IPS-15b (cell line): ENCODE measurements at regions not wholly inside any gene's neighbourhood (a gene's known extent, or its start where the extent isn't known, plus 50 kb on each side); places are given as distances from the start of the nearest gene placed in this dataset.
A peak's percentile ranks its signal among the peaks of the same experiment; 100 is the strongest.

Source experiments
- H3K27me3 ChIP-seq: one replicate; pipeline ENCODE4 v1.6.1; 2013; ENCODE audit warnings: low read length; ENCODE audit not compliant: control insufficient read depth, insufficient read depth
- H3K36me3 ChIP-seq: one replicate; pipeline ENCODE4 v1.6.1; 2013; ENCODE audit warnings: low read length; ENCODE audit not compliant: control insufficient read depth, insufficient read depth
- H3K4me1 ChIP-seq: one replicate; pipeline ENCODE4 v1.6.1; 2013; ENCODE audit warnings: mild to moderate bottlenecking, low read length; ENCODE audit not compliant: control insufficient read depth, insufficient read depth
- H3K4me3 ChIP-seq: one replicate; pipeline ENCODE4 v1.5.1; 2013; ENCODE audit warnings: low read depth, low read length
- H3K9ac ChIP-seq: one replicate; pipeline ENCODE4 v1.6.1; 2013; ENCODE audit warnings: low read depth, mild to moderate bottlenecking, low read length
- H3K9me3 ChIP-seq: one replicate; pipeline ENCODE4 v1.6.1; 2013; ENCODE audit warnings: mild to moderate bottlenecking, low read length; ENCODE audit not compliant: control insufficient read depth, insufficient read depth

DNA sequence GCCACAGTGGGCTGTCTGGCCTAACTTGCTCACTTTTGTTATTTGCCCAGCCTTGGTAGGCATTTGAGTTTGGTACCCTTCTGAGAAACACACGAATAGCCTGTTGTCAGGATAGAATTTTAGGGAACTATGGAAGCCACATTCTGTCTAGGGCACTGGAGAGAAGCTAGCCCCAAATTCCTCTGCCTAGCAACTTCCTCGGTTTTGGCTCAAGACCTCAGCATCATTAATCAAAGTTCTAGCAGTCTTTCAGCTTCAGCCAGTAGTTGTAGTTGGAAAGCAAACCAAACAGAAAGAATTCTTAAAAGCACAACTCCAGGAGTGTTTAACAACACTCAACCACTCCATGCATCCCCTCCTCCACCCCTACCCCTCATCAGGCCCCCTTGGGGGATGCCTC lies 572.1 kb upstream of the PSMD7 start:
- Histone ChIP-seq H3K27me3 (no peaks in the 10 kb centered on the region), H3K4me3 (no peak overlapping the region), H3K9ac (no peak overlapping the region), H3K4me1 (no peaks in the 10 kb centered on the region), H3K36me3 (no peaks in the 10 kb centered on the region), H3K9me3 (no peaks in the 10 kb centered on the region)

DNA sequence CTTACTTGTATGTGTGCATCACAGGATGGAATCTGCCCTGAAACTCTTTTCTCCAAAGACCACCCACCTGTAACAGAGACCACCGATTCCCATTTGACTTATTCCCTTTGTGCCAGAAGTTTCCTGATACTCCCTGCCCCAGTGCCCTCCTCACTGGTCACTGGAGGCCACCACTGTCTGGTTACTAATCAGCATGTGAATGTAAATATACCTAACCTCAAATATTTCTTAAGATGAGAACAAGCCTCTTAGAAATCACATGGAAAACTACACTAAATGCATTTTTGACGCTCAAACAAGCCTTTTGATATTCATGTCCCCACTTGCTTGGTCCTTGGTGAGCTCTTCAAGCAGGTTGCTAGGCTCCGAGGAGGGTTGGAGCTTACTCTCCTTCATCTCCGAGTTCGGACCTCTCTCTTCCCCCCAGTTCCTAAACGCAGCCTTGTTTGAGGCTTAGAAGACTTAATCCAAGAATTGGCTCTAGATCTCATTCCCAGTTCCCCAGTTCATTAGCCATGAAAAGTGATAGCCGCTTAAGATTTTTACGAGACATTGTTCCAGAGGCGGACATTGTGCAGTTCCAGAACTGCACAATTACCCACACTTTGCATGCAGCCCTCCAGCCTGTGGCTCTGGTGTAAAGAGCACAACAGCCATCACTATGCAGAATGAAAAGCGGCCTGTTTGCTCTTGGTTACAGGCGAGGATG lies 579.2 kb upstream of the PSMD7 start:
- Histone ChIP-seq H3K4me3 (no peak overlapping the region), H3K27me3 (no peaks in the 10 kb centered on the region), H3K9me3 (no peaks in the 10 kb centered on the region), H3K4me1 (peaks cover 5% of the 10 kb centered on the region), H3K9ac (no peak overlapping the region), H3K36me3 (no peaks in the 10 kb centered on the region)

DNA sequence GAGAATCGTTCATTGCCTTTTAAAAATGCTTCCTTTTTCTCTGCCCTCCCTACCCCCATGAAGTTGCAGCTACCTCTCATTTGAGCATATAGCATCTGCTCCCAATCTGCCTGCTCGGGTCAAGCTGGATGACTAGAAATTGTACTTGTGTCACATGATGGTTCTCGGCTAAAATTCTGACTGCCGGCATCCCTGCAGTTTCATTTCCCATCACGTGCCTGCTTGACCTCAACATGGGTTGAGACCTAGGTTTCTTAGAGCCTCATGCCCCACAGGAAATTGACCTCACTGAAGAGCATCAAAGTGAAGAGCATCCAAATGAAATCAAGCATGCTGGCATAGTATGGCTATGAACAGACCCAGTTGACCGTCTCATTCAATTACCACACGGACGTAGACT lies 581.6 kb upstream of the PSMD7 start:
- Histone ChIP-seq H3K36me3 (no peaks in the 10 kb centered on the region), H3K9ac (no peak overlapping the region), H3K27me3 (no peaks in the 10 kb centered on the region), H3K4me3 (no peak overlapping the region), H3K4me1 (peaks cover 7% of the 10 kb centered on the region), H3K9me3 (no peaks in the 10 kb centered on the region)

DNA sequence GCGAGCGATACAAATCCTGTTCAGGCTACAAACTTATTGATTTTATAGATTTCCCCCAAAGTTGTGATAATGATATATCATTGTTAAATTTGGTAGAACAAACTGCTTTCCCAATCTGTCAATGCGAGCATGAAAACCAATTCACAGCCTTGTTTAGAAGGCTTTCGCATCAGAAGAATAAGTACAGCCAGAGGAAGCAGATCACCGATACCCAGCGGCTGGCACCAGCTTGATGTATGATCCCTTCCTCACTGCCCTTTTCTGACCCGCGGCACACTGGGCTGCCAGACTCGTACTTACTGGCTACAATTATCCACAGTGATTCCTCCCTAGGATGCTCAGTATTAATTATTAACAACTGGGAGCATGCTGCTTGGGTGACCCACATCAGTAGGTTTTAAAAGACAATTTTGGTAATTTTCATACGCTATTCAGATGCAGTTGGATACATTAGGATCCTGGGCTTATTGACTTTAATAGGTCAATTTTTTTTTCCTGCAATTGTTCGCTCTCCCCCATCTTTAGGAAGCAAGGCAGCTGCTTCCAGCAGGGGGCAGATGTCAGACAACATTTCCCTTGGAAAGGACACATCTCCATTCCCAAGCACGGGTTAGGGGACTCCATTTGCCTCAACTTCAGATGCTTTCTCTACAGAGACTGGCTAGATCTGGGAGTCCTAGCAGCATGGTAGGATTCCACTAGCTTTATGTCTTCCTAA lies 582.7 kb upstream of the PSMD7 start:
- Histone ChIP-seq H3K4me3 (no peak overlapping the region), H3K4me1 (peaks cover 7% of the 10 kb centered on the region), H3K9ac (no peak overlapping the region), H3K27me3 (no peaks in the 10 kb centered on the region), H3K36me3 (no peaks in the 10 kb centered on the region), H3K9me3 (no peaks in the 10 kb centered on the region)

DNA sequence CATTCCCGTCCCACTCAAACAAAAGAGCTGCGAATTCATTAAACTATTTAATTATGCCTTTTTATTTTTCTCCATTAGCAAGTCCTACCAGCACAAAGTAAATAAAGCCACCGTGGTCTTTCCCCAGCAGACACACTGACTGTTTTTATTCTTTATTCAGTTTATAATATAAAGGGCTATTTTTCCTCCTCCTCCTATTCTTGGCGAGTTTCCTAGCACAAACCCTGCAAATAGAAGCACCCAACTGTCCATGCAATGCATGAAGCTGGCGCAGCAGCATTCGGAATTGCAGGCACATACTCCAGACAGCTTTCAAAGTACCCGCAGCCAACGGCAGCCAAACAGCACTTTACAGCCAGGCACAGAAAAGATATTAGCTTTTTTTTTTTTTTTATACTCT lies 583.4 kb upstream of the PSMD7 start:
- no peaks in the 10 kb centered on the region for H3K27me3 ChIP-seq
- H3K9me3 ChIP-seq: no peaks in the 10 kb centered on the region
- H3K36me3 ChIP-seq: no peaks in the 10 kb centered on the region
- no peak overlapping the region for H3K9ac ChIP-seq
- peaks cover 7% of the 10 kb centered on the region for H3K4me1 ChIP-seq
- no peak overlapping the region for H3K4me3 ChIP-seq

DNA sequence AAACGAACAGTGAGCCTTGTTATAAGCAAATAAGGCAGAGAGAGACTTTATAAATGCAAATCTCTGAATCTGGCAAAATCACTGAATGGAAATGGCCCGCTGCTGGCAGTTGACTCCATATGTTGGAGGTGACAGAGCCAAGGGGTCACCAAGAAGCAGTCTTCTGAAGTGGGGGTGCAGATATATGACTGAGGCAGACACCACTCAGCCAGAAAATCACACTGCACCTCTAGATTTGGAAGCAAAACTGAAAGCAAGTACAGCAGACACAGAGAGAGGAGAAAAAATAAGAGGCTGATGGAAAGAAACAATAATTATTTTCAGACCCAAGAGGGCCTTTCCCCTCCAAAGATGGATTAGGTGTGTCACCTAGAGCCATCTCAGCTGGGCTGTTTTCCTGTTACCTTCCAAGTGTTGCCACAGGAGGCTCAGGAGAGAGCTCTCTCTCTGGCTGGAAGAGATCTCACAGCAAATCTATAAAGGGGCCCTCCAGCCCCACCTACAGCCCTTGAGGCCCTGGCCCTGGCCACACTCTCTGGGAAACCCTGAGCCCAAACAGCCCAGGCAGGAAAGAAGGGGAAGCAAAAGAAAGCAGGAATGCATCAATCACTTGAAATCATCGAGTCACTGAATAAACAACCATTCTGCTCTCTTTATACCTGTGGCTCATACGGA lies 585.1 kb upstream of the PSMD7 start:
- Histone ChIP-seq H3K9me3 (no peaks in the 10 kb centered on the region), H3K36me3 (no peaks in the 10 kb centered on the region), H3K9ac (peak overlapping the region; percentile 37), H3K27me3 (no peaks in the 10 kb centered on the region), H3K4me3 (no peak overlapping the region), H3K4me1 (peaks cover 7% of the 10 kb centered on the region)

DNA sequence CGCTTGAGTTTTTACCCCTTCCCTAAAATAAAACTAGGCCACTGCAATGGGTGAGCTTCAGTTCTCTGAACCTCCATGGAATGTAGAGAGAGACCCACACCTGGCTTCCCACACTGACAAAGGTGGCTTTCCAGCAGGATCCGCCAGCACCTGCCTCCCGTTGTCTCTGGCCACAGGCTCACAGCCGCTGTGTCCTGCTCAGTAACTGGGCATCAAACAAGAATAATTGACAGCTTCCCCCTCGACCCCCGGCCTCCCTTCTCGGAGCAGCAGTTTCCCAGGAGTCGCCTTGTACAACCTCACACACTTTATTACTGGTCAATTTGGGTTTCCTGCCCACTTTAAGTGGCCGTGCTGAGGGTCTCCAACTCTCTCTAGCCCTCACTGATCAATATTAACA lies 586.1 kb upstream of the PSMD7 start:
- Histone ChIP-seq H3K4me1 (peaks cover 7% of the 10 kb centered on the region), H3K36me3 (no peaks in the 10 kb centered on the region), H3K4me3 (no peak overlapping the region), H3K27me3 (no peaks in the 10 kb centered on the region), H3K9me3 (no peaks in the 10 kb centered on the region), H3K9ac (no peak overlapping the region)

DNA sequence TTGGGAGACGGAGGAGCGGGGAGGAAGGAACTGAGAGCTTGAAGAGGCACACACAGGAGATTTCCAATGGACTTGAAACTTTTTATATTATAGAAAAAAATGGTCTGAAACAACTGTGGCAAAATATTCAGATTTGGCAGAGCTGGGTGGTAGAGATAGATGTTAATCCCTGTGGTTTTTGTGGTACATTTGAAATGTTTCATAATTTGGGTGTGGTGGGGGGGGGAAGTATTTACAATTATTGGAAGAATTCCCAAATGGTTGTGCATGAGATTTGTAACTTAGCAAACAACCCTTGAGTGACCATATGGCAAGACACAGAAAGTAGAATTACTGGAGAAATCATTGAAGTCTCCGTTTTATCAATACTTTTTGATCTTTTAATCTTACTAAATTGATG lies 588.8 kb upstream of the PSMD7 start:
- no peaks in the 10 kb centered on the region for H3K27me3 ChIP-seq
- no peak overlapping the region for H3K9ac ChIP-seq
- no peak overlapping the region for H3K4me3 ChIP-seq

DNA sequence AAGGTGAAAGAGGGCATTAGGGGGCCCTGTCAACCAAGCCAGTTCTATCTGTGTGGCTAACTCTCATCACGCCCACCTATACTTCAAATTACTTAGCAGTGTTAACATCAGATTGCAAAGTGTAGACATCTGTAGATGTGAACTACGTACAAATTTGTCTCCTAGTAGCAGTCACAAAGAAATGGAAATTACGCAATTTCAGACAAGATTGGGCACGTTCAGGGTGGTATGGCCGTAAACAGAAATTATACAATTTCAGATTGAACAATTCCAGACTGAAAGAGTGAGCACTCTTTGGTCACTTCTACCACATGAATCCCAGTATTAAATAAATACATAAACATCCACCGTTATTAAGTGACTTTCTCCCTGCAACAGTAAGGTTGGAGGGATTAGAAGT lies 592.7 kb upstream of the PSMD7 start:
- no peaks in the 10 kb centered on the region for H3K36me3 ChIP-seq
- no peak overlapping the region for H3K4me3 ChIP-seq
- H3K4me1 ChIP-seq: no peaks in the 10 kb centered on the region
- no peak overlapping the region for H3K9ac ChIP-seq
- H3K9me3 ChIP-seq: no peaks in the 10 kb centered on the region
- no peaks in the 10 kb centered on the region for H3K27me3 ChIP-seq

More for the DNA sequence above, 588.8 kb upstream of the PSMD7 start:
- H3K9me3 ChIP-seq: no peaks in the 10 kb centered on the region
- H3K36me3 ChIP-seq: no peaks in the 10 kb centered on the region
- peaks cover 4% of the 10 kb centered on the region for H3K4me1 ChIP-seq

DNA sequence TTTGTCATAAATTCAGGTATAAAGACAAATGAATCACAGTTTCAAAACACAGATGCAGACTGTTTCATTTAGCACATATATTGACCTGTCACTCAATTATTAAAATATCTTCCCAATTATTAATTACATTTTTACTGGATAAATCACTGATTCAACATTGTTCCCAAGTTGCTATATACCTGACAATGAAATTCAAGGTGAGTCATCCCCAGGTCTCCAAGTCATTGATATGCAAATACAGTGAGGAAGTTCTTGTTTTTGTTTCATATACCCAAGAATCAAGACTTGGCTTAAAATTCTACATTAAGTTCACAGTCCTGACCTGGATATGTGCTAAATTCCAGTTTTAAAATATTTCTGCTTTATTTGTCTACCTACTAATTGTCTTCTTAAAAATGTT lies 599.3 kb upstream of the PSMD7 start:
- Histone ChIP-seq H3K4me1 (peaks cover 12% of the 10 kb centered on the region), H3K36me3 (no peaks in the 10 kb centered on the region), H3K9me3 (no peaks in the 10 kb centered on the region), H3K4me3 (no peak overlapping the region), H3K9ac (no peak overlapping the region), H3K27me3 (no peaks in the 10 kb centered on the region)

DNA sequence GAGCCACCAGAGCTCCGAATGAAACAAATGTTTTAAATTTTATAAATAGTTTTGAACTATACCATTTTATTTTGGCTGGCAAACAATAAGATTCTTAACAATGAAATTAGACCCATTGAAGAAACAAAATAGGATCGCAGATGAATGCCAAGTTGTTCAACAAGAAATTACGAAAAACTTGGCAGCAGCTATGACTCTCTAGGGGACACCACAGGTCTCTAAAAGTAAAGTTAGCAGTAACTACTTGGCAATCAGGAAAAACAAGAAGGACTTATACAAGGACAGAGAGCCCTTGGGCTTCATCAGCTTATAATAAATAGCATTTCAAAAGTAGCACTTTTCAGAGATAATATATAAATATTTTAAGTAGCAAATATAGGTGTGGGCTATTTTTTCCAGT lies 603.8 kb upstream of the PSMD7 start:
- no peak overlapping the region for H3K9ac ChIP-seq
- H3K36me3 ChIP-seq: no peaks in the 10 kb centered on the region
- H3K27me3 ChIP-seq: no peaks in the 10 kb centered on the region
- H3K4me3 ChIP-seq: no peak overlapping the region
- no peaks in the 10 kb centered on the region for H3K9me3 ChIP-seq
- peaks cover 11% of the 10 kb centered on the region for H3K4me1 ChIP-seq

DNA sequence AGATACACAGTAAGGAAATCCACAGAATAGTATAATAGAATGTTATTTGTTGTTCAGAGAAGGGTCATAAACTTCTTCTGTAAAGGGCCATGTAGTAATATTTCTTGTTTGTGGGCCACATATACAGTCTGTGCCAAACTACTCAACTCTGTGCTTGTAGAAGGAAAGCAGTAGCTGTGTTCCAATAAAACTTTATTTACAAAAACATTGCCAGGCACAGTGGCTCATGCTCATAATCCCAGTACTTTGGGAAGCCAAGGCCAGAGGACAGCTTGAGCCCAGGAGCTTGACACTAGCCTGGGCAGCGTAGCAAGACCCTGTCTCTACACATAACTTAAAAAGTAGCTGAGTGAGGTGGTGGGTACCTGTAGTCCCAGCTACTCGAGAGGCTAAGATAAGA lies 612.8 kb upstream of the PSMD7 start:
- H3K36me3 ChIP-seq: no peaks in the 10 kb centered on the region
- no peaks in the 10 kb centered on the region for H3K9me3 ChIP-seq
- H3K4me1 ChIP-seq: no peaks in the 10 kb centered on the region
- no peak overlapping the region for H3K9ac ChIP-seq
- H3K27me3 ChIP-seq: no peaks in the 10 kb centered on the region
- no peak overlapping the region for H3K4me3 ChIP-seq
